ENCODE measurements at regions not wholly inside any gene's neighbourhood (a gene's known extent, or its start where the extent isn't known, plus 50 kb on each side); places are given as distances from the start of the nearest gene placed in this dataset.
A peak's percentile ranks its signal among the peaks of the same experiment; 100 is the strongest.

DNA sequence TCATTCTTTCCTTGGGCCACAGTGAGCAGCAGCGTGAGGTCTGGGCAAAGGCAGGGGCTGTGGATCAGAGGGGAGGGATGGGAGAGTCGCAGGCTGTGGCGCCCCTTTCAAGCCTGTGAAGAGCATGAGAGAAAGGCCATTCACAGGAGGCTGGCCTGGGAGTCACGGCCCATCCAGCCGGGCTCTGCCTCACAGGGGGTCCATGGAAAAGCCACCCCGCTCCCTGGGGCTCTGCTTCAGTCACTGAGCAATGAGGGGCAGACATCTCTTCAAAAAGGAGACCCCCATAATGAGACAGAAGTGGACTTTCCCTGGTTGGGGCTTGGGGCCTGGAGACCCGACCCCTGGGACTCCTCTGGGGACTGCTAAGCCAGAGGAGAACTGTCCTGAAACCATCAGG, 117.0 kb upstream of the GSC start:
- H3K9ac ChIP-seq: no peak overlapping the region
- DNase-seq (ENCODE audit: low spot score): no peak
- Mint-ChIP-seq H3K4me3 (no peak overlapping the region), H3K4me1 (peaks cover 16% of the 10 kb centered on the region), H3K9me3 (no peaks in the 10 kb centered on the region), H3K36me3 (no peaks in the 10 kb centered on the region), H3K27ac (no peak overlapping the region), H3K27me3 (ENCODE audit: insufficient read depth, low read depth) (peaks cover 2% of the 10 kb centered on the region)
- no peaks in the 10 kb centered on the region for H3K36me3 ChIP-seq
- no peak overlapping the region for H3K4me3 ChIP-seq
- H3K4me2 ChIP-seq: no peak overlapping the region
- no peaks in the 10 kb centered on the region for H3K4me1 ChIP-seq
- no peak overlapping the region for H2AFZ ChIP-seq (replicated peaks)
- H3K27ac ChIP-seq: no peak overlapping the region
- no peaks in the 10 kb centered on the region for H3K79me2 ChIP-seq (ENCODE audit: low read depth)
- H4K20me1 ChIP-seq (ENCODE audit: low read depth): no peaks in the 10 kb centered on the region
- TF ChIP-seq, protein P1, sequence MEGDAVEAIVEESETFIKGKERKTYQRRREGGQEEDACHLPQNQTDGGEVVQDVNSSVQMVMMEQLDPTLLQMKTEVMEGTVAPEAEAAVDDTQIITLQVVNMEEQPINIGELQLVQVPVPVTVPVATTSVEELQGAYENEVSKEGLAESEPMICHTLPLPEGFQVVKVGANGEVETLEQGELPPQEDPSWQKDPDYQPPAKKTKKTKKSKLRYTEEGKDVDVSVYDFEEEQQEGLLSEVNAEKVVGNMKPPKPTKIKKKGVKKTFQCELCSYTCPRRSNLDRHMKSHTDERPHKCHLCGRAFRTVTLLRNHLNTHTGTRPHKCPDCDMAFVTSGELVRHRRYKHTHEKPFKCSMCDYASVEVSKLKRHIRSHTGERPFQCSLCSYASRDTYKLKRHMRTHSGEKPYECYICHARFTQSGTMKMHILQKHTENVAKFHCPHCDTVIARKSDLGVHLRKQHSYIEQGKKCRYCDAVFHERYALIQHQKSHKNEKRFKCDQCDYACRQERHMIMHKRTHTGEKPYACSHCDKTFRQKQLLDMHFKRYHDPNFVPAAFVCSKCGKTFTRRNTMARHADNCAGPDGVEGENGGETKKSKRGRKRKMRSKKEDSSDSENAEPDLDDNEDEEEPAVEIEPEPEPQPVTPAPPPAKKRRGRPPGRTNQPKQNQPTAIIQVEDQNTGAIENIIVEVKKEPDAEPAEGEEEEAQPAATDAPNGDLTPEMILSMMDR (IDR thresholded peaks at IDR 0.05): no peak
- TF ChIP-seq EZH2 (IDR thresholded peaks at IDR 0.05) (no peak), EZH2phosphoT487 (IDR thresholded peaks at IDR 0.05) (no peak)
- H3K9me3 ChIP-seq (ENCODE audit: low read depth): no peaks in the 10 kb centered on the region
- H3F3A ChIP-seq (ENCODE audit: low read depth): peaks cover 24% of the 10 kb centered on the region
- peaks cover 38% of the 10 kb centered on the region for H3K27me3 ChIP-seq

DNA sequence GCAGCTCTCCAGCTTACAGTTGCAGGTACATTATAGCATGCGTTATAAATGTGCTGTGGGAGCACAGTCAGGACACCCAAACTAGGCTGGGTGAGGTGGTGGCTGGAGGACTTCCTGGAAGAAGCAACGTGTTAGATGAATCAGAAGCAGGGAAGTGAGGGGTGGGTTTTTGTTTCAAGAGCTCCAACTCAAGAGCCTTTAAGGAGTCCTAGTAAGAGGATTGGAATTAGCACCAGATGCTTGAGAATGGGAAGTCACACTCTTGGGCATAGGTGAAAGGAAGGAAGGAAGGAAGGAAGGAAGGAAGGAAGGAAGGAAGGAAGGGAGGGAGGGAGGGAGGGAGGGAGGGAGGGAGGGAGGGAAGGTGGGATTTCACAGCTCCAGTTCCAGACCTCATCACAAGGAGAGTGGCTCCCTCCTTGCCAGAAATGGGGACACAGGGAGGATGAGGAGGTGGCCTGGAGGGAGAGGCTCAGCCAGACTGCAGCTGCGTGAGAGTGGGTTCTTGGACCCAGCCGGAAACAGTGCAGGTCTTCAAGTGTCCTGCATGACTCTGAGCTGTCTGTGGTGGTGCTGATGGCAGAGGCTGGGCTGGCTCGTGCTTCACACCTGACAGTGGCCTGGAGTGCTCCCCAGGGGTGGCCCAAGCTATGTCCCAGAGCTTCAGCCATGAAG, 115.7 kb upstream of the GSC start:
- Mint-ChIP-seq H3K9me3 (no peaks in the 10 kb centered on the region), H3K27me3 (ENCODE audit: insufficient read depth, low read depth) (peaks cover 5% of the 10 kb centered on the region), H3K4me3 (no peak overlapping the region), H3K36me3 (no peaks in the 10 kb centered on the region), H3K27ac (no peak overlapping the region), H3K4me1 (peaks cover 11% of the 10 kb centered on the region)
- no peaks in the 10 kb centered on the region for H4K20me1 ChIP-seq (ENCODE audit: low read depth)
- H3K4me1 ChIP-seq: no peaks in the 10 kb centered on the region
- H3K4me2 ChIP-seq: no peak overlapping the region
- peaks cover 13% of the 10 kb centered on the region for H3F3A ChIP-seq (ENCODE audit: low read depth)
- peaks cover 24% of the 10 kb centered on the region for H3K27me3 ChIP-seq
- no peak overlapping the region for H3K9ac ChIP-seq
- DNase-seq (ENCODE audit: low spot score): no peak
- H3K4me3 ChIP-seq: no peak overlapping the region
- no peak overlapping the region for H3K27ac ChIP-seq
- TF ChIP-seq, protein P1 (IDR thresholded peaks at IDR 0.05): no peak
- TF ChIP-seq EZH2 (IDR thresholded peaks at IDR 0.05): no peak
- no peak for TF ChIP-seq EZH2phosphoT487 (IDR thresholded peaks at IDR 0.05)
- no peaks in the 10 kb centered on the region for H3K9me3 ChIP-seq (ENCODE audit: low read depth)
- no peak overlapping the region for H2AFZ ChIP-seq (replicated peaks)
- no peaks in the 10 kb centered on the region for H3K79me2 ChIP-seq (ENCODE audit: low read depth)
- H3K36me3 ChIP-seq: no peaks in the 10 kb centered on the region

DNA sequence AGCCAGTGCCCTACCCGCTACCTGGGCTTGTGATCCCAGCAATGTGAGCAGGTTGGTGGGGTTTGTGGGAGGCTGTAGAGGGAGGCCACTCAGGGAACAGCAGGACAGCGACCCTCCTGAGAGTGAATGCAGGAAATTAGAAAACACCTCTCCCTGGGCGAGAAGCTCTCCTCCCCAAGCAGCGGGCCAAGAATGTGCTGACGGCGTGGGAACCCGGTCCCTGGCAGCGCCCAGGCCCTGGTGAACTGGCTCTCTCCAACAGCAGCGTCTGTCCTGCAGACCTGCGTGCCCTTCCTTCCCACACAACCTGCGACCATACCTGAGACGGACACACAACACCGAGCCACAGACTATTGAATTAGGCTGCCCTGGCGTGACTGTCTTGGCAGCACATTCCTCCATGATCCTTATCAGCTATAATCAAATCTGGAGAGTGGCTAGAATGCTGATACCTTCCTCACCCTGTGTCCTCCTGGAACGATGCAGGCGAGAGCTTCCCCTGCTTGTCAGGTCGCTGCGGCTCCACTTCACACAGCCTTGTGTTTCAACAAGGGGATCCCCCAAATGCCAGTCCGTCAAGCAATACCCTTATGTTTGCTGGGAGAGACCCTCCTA, 114.8 kb upstream of the GSC start:
- peaks cover 5% of the 10 kb centered on the region for H3K27me3 Mint-ChIP-seq (ENCODE audit: insufficient read depth, low read depth)
- H3K4me1 Mint-ChIP-seq: peaks cover 11% of the 10 kb centered on the region
- Histone ChIP-seq H3K9ac (no peak overlapping the region), H3K27me3 (peaks cover 20% of the 10 kb centered on the region), H3K4me2 (no peak overlapping the region), H3K27ac (no peak overlapping the region), H4K20me1 (ENCODE audit: low read depth) (no peaks in the 10 kb centered on the region), H3K4me3 (no peak overlapping the region), H2AFZ (replicated peaks) (no peak overlapping the region), H3K9me3 (ENCODE audit: low read depth) (no peaks in the 10 kb centered on the region), H3K79me2 (ENCODE audit: low read depth) (no peaks in the 10 kb centered on the region), H3K36me3 (no peaks in the 10 kb centered on the region), H3F3A (ENCODE audit: low read depth) (peaks cover 5% of the 10 kb centered on the region), H3K4me1 (no peaks in the 10 kb centered on the region)
- no peaks in the 10 kb centered on the region for H3K9me3 Mint-ChIP-seq
- TF ChIP-seq EZH2phosphoT487 (IDR thresholded peaks at IDR 0.05) (no peak), EZH2 (IDR thresholded peaks at IDR 0.05) (no peak)
- TF ChIP-seq, protein P1 (IDR thresholded peaks at IDR 0.05): no peak
- H3K27ac Mint-ChIP-seq: peak overlapping the region; percentile 69
- no peaks in the 10 kb centered on the region for H3K36me3 Mint-ChIP-seq
- no peak for DNase-seq (ENCODE audit: low spot score)
- no peak overlapping the region for H3K4me3 Mint-ChIP-seq

Data from neural progenitor cell (in vitro differentiated cells).